GM23248 (cell line): ENCODE measurements at regions not wholly inside any gene's neighbourhood (a gene's known extent, or its start where the extent isn't known, plus 50 kb on each side); places are given as distances from the start of the nearest gene placed in this dataset.

Experiments used
- EZH2 ChIP-seq: fragments of 200-600 bp; sonication (generic); IDR thresholded peaks from 2 replicates; pipeline ENCODE4 v1.6.1; 2018; ENCODE audit warnings: antibody characterized with exemption, mild to moderate bottlenecking; ENCODE audit not compliant: insufficient read depth, poor library complexity, severe bottlenecking
- EZH2phosphoT487 ChIP-seq: fragments of 200-600 bp; sonication (generic); IDR thresholded peaks from 2 replicates; pipeline ENCODE4 v1.6.1; 2018; ENCODE audit warnings: antibody characterized with exemption, moderate library complexity, mild to moderate bottlenecking, low read depth; ENCODE audit not compliant: insufficient read depth

DNA sequence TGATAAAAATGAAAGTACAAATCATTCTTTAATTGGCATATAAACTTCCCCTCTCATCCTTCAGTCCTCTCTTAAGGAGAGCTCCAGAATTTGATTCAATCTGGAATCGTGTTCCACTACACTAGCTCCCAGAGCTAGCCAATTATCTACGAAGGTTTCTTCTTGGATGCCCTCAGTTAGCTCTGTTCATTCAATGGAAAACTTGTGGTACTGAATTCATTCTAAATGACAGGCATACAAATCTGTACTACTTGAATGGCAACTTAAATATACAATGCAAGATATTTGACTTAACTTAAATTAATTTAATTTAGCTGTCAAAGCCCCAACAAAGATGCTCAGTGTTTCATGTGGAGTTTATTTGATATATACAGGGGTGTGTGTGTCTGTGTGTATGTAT lies 1474.2 kb upstream of the CELF4 start:
- TF ChIP-seq EZH2: no peak
- TF ChIP-seq EZH2phosphoT487: no peak
